AG09309 (cell line): ENCODE measurements at regions not wholly inside any gene's neighbourhood (a gene's known extent, or its start where the extent isn't known, plus 50 kb on each side); places are given as distances from the start of the nearest gene placed in this dataset.
"Not testable (repeated sequence)": the region's sequence is repeated elsewhere in the genome, so short reads cannot be mapped to it uniquely, and the experiment has no call there.

Experiments
- DNase-seq: peaks from one replicate; pipeline ENCODE4 v3.0.0-alpha.2; 2010; ENCODE audit warnings: low read depth
- H3K4me3 ChIP-seq: 2 replicates; pipeline ENCODE4 v1.5.1; 2011; ENCODE audit warnings: mild to moderate bottlenecking, low read depth, low read length, moderate library complexity; ENCODE audit not compliant: control insufficient read depth
- TF ChIP-seq, protein P1 (sequence below): IDR thresholded peaks from 2 replicates; pipeline ENCODE4 v1.5.1; 2011; ENCODE audit warnings: mild to moderate bottlenecking, low read depth, low read length, inconsistent platforms; ENCODE audit not compliant: insufficient read depth, control insufficient read depth; ENCODE audit errors: missing control alignments

DNA sequence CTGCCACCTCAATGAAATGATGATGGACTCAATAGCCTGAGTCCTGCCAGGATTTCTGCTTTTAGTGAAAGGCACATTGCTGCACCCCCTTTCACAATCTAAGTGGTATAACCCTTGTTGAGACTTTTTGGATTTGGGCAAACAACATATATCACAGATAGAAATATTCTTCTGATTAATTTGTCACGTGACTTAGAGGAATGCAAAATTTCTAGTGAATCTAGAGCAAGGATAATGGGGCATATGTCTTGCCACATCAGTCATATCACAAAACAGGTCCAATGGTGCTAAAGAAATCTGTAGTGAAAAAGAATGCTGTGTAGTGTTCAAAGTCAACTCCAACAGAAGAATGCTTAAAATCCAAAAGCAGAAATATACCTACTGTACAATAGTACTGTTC, 1386.3 kb downstream of the LRFN5 start:
- TF ChIP-seq, protein P1, sequence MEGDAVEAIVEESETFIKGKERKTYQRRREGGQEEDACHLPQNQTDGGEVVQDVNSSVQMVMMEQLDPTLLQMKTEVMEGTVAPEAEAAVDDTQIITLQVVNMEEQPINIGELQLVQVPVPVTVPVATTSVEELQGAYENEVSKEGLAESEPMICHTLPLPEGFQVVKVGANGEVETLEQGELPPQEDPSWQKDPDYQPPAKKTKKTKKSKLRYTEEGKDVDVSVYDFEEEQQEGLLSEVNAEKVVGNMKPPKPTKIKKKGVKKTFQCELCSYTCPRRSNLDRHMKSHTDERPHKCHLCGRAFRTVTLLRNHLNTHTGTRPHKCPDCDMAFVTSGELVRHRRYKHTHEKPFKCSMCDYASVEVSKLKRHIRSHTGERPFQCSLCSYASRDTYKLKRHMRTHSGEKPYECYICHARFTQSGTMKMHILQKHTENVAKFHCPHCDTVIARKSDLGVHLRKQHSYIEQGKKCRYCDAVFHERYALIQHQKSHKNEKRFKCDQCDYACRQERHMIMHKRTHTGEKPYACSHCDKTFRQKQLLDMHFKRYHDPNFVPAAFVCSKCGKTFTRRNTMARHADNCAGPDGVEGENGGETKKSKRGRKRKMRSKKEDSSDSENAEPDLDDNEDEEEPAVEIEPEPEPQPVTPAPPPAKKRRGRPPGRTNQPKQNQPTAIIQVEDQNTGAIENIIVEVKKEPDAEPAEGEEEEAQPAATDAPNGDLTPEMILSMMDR, result no peak
- no peak overlapping the region for H3K4me3 ChIP-seq
- no peak for DNase-seq

DNA sequence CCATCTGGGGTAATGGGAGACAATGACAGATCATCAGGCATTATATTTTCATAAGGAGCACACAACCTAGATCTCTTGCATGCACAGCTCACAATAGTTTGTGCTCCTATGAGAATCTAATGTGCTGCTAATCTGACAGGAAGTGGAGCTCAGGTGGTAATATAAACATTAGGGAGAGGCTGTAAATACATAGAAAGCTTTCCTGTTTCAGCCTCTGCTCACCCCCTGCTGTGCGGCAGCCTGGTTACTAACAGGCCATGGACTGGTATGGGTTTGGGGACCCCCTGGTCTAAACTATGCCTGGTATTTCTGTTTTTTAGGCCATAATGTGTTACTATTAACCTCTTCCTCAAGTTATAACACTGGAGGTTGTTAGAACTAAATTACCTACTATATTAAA, 1373.7 kb downstream of the LRFN5 start:
- DNase-seq, result no peak
- no peak overlapping the region for H3K4me3 ChIP-seq
- TF ChIP-seq, protein P1, result no peak

DNA sequence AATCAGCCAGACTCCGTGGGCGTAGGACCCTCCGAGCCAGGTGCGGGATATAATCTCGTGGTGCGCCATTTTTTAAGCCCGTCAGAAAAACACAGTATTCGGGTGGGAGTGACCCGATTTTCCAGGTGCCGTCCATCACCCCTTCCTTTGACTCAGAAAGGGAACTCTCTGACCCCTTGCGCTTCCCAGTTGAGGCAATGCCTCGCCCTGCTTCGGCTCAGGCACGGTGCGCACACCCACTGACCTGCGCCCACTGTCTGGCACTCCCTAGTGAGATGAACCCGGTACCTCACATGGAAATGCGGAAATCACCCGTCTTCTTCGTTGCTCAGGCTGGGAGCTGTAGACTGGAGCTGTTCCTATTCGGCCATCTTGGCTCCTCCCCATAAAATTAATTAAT, 1366.5 kb downstream of the LRFN5 start:
- not testable (repeated sequence) for H3K4me3 ChIP-seq, DNase-seq

DNA sequence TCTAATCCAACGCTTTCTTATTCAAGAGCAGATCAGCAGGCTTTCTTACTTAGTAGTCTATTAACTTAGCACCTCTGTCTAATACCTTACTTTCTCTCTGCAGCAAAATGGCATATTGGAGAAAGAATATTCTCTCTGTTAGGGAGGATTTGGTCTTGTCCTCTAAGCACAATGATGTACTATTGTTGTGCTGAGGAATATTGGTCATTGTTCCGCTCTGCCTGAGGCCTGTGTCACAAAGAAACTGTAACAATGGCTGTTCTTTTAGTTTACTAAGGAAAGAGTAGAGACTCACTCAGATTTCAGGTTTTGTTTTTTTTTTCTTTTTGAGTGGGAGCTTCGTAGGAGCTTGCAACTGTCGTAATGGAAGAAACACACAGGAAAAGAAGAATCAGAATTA, 1358.8 kb downstream of the LRFN5 start:
- no peak for DNase-seq
- TF ChIP-seq, protein P1, result no peak
- no peak overlapping the region for H3K4me3 ChIP-seq

DNA sequence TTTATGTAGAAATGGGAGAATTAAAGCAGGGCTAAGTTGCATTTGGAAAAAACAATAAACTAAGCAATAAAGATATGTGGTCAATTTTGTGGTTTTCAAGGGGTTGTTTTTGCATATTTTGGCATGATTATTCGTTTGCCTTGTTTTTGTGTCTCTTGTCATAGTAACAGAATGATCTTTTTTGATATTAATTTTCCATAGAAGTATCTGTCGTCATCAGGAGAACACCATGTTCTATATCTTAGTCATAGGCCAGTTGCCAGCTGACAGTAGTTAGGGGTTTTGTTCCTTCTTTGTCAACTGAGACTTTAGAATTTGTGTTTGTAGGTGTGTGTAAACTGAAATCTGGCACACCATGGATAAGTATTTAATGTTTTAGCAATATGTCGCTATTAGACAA, 1354.8 kb downstream of the LRFN5 start:
- no peak for DNase-seq
- TF ChIP-seq, protein P1, result no peak
- no peak overlapping the region for H3K4me3 ChIP-seq

DNA sequence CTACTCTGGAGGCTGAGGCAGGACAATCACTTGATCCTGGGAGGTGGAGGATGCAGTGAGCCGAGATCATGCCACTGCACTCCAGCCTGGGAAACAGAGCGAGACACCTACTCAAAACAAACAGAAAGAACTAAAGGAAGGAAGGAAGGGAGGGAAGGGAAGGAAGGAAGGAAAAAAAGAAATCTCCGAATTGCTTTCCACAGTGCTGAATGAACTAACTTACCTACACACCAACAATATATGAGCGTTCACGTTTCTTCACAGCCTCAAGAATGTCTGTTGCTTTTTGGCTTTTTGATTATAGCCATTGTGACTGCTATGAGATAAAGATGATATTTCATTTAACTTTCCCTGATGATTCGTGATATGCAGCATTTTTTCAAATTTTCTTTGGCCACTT, 1343.7 kb downstream of the LRFN5 start:
- no peak overlapping the region for H3K4me3 ChIP-seq
- TF ChIP-seq, protein P1, result no peak
- DNase-seq, result no peak

DNA sequence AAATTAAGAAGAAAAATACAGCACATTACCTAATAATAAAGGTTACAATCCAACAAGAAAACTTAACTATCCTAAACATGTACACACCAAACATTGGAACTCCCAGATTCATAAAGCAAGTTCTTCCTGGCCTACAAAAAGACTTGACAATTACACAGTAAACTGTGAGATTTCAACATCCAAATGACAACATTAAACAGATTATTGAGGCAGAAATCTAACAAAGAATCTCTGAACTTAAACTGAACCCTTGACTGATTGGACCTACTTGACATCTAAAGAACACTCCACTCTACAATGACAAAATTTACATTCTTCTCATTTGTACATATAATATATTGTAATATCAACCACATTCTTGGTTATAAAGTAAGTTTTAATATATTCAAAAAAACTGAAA, 1341.3 kb downstream of the LRFN5 start:
- no peak for DNase-seq
- TF ChIP-seq, protein P1, result no peak
- H3K4me3 ChIP-seq, result no peak overlapping the region

DNA sequence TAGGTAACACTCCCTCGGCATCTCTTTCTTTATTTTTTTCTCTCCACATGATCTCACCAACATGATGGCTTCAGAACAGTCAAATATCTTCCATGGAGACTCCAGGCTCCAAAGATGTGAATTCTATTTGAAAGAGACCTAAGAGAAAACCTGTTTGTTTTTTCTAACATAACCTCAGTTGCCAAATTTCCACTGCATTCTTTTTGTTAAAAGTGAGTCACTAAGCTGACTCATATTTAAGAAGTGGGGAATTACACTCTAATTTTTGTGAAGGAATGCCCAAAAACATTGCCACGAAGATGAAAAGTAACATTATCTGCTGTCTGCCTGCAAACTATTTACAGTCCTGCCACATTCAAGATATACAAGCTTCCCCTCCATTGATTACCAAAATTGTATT, 1337.6 kb downstream of the LRFN5 start:
- DNase-seq, result no peak
- TF ChIP-seq, protein P1, result no peak

More for the DNA sequence above, 1337.6 kb downstream of the LRFN5 start:
- no peak overlapping the region for H3K4me3 ChIP-seq
